COR-L47 (cell line): ENCODE measurements at regions not wholly inside any gene's neighbourhood (a gene's known extent, or its start where the extent isn't known, plus 50 kb on each side); places are given as distances from the start of the nearest gene placed in this dataset.
A peak's percentile ranks its signal among the peaks of the same experiment; 100 is the strongest.

Experiments used
- DNase-seq: peaks from one replicate; lab custom pipeline; 2025; lab: John Stamatoyannopoulos, UW

DNA sequence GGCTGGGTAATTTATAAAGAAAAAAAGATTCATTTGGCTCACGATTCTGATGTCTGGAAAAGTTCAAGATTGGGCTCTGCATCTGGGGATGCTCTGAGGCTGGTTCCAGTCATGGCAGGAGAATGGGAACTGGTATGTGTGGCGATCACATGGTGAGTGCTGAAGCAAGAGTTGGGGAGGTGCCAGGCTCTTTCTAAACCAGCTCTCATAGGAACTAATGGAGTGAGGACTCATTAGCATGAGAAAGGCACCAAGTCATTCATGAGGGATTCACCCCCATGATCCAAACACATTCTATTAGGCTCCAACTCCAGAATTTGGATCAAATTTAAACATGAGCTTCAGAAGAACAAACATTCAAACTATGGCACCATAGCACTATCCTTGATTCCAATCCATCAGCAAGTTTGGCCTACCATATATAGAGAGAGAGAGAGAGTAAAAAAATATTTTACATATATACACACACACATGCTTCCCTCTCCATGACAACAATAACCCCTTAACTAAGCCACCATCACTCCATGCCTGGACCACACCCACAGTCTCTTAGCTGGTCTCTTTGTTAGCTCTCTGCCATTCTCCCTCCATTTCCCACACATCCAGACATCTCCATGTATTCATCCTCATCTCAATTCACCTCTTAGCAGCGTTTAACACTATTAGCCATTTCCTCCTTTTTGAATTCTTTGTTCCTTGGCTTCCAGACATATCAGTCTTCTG is 57.9 kb downstream of the NPY start:
- DNase-seq: no peak

DNA sequence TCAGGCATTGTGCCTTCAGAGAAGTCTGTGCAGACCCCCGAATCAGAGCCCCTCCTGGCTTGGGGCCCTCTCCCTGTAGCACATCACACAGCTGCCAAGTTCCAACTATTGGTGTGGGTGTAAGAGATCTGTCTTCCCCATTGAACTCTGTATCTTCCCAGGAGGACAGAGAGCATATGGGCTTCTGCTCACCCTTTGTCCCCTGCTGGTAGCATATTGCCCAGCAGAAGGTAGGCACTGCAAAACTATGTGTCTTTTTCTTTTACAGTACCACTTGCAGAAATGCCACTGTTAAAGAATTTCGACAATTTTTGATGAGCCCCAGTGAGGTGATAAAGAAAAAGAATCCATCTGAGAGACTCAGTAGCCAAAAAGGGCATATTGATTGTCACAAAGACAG is 59.6 kb downstream of the NPY start:
- no peak for DNase-seq

DNA sequence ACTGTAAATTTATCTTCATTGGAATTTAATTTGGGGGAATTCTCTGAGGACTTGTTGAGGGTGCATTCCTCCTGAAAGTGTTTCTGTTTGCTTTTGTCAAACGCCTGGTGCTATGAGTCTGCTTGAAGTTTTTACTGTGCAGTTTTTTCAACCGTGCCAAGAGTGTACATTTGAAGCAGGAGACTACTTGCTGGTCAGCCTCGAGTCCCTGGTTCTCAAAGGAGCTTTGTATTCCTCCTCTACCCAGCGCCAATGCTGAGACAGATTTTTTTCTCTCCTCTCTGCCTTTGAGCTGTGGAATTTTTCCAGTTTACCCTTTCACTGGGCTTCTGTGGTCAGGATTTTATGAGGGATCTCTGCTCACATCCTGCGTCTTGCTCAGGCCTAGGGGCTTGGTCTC is 62.1 kb downstream of the NPY start:
- no peak for DNase-seq

DNA sequence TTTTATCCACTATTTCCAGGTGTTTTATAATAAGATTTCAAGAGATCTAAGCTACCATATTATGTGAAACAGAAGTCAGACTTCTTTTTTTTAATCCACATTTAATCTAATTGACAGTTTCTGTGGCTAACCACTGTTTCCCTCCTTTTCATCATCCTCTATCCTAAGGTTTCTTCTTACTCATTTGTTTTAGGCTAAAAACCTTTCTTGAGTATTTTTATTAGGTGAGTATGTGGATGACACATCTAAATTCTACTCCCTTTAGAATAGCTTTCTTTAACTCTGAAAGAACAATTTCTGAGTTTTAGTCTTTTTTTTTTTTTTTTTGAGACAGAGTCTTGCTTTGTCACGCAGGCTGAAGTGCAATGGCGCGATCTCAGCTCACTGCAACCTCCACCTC is 62.7 kb downstream of the NPY start:
- no peak for DNase-seq

DNA sequence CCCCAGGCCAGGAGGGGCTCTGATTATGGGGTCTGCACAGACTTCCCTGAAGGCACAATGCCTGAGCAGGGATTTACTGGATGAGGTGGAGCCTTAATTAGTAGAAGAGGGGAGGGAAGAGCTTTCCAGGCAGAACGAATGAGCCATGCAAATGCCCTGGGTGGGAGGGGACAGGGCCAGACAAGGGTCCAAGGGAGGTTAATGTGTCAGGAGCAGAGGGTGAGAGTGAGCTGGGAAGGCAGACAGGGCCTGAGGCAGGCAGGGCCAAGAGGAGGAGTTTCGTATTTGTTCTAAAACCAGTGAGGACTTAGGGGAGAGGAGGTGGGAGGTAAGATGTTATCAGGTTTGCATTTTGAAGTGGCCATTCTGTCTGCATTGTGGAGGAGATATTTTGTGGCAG is 65.3 kb downstream of the NPY start:
- no peak for DNase-seq

DNA sequence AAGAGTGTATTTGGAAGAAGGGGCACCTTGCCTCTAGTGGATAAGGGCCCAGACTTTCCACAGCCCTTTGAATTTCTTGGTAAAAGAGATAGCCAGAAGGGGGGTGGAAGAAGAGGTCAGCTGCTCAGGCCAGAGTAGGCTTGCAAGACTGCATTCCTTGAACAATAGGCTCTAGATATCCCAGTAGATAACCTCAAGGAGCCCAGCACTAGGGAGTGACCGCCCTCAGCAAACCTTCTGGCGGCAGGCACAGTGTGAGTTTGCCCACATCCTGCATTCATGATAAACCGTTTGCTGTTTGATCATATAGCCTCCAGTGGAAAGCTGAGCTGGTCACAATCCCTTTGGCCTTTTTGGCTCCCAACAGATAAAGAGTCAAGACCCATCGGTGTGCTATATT is 70.5 kb downstream of the NPY start:
- no peak for DNase-seq

DNA sequence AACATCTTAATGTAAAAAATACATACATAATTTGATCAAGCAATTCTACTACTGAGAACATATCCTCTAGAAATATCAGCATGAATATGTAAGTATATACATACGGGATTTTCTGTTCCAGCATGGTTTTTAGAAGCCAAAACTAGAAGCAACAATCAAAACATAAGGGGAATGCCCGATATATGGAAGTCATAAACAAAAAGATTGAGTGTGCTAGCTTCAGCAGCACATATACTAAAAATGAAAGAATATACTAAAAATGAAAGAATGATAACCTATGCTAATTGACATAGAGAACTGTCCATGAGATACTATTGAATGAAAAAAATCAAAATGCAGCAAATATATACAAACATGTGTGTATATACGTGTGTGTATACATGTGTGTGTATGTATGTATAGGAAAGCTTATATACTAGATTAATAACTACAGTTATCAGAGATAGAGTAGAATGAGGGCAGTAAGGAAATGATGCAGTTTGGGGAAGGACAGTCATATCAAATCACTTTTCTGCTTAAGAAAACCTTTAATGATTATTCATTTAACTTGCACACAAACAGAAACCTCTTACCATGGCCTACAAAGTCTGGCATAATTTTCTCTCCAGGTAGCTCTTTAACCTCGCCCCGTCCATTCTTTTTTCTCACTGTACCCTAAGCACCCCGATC is 72.9 kb downstream of the NPY start:
- no peak for DNase-seq

DNA sequence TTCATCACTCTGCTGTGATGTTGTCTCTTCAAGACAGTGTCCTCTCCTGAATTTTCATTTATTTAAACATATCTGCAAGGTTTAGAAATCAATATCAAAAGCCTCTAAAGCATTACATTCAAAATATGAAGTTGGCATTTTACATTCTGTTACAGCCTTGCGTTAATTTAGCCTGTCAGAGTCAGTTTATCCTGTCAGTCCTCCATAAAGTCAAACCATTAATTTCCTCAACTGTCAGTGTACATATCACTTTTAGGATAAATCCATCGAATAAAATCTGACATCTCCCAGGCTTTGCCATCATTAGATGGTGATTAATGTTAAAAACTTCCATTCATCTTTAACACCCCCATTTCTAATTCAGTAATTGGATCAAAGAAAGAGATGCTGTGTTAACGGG is 77.0 kb downstream of the NPY start:
- DNase-seq: no peak

DNA sequence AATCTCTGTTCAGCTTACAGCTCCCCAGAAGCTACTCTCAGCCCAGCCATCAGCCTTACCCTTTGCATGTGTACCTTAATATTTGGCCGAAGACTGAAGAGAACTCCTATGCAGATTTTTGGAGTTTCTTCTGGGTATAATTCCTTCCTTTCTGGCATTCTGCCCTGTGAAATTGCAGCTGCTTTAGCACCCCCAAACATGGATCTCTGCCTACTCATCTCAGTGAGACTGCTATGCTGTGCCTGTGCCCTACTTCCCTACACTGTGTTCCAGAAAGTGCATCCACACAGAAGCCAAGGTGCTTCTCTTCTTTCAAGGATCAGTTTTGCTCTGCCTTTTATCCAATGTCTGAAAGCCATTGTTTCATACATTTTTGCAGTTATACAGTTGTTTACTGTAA is 81.6 kb downstream of the NPY start:
- DNase-seq: no peak

DNA sequence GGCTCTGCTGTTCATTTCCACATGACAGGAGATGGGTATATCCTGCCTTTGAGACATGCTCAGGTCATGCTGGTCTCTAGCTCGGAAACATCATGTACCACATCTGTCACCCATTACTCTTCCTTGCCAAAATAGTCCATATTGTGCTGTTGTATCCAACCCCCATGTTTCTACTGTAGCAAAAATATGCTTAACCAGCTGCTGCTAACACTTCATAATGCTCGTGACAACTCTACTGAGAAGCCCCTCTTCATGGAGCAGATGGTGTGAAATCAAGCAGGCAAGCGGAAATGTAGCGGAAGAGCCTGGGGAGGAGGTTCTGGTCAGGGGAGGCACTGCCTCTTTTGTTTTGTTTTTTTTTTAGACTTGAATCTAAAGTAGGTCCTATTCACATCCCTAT is 82.9 kb downstream of the NPY start:
- no peak for DNase-seq

DNA sequence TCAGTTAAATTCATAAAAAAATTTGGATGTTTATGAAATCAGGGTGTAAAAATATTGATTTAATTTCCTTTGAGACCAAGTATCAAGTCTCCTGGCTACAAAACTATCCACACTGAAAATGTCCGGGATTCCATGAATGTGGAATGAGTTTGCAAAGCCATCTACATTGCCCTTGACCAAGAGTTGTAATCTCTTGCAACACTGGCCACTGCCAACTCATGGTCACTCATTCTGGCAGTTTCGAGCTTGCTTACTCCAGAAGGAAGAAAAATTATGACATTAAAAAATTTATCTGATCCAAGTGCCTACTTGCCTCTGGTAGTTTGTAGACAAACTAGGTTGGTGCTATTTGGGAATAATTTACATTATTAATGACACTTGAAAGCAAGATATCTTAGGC is 84.2 kb downstream of the NPY start:
- DNase-seq: no peak

DNA sequence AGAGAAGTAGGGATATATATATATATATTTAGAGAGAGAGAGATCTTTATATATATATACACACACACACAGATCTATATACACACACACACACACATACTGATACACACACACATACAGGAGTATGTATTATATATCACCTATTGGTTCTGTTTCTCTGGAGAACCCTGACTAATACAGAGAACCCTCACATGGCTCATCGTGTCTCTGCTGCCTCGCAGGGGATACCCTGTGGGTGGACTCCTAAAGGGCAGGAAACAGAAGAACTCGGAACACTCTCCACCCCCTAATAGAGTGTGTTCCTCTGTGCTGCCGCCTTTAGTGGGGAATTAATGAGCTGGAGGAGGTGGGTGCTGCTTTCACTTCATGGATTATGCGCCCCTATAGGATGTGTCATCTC is 86.6 kb downstream of the NPY start:
- DNase-seq: no peak

DNA sequence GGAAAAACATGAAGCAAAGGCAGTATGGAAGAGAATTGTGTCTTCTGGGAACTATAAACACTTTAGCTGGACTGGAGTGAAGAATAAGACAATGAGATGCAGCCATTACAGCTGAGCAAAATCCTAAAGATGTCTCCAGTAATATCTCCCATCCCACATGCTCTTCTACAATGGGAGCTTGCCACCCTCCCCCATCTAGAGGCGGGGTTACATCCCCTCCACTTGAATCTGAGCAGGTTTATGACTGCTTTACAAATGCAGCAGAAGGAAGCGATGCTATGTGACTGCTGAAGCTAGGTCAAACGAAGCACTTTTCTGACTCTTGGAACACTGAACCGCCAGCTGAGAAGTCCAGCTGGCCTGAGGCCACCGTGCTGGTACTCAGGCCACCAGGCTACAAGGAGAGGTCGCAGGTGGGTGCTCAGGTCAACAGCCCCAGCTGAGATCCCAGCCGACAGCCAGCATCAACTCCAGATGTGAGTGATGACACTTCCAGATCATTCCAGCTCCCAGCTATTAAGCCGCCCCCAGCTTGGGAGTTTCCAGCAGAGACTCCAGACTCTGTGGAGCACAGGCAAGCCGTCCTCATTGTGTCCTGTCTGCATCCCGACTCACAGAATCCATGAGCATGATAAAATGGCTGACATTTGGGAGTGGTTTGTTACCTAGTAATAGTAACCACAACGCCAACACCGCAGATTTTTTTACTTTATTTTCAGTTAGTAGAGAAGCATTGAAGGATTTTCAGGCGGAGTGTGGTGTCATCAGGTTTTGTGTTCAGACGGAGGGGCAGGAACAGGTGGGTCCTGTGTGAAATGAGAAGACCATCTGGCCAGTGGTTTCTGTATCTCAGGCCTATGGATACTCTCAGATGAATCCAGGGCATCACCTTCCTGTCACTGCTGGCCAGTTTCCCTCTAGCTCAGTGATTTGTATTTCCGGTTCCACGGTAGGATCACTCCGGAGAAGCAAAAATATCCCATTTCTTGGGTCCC is 89.3 kb downstream of the NPY start:
- DNase-seq: no peak

DNA sequence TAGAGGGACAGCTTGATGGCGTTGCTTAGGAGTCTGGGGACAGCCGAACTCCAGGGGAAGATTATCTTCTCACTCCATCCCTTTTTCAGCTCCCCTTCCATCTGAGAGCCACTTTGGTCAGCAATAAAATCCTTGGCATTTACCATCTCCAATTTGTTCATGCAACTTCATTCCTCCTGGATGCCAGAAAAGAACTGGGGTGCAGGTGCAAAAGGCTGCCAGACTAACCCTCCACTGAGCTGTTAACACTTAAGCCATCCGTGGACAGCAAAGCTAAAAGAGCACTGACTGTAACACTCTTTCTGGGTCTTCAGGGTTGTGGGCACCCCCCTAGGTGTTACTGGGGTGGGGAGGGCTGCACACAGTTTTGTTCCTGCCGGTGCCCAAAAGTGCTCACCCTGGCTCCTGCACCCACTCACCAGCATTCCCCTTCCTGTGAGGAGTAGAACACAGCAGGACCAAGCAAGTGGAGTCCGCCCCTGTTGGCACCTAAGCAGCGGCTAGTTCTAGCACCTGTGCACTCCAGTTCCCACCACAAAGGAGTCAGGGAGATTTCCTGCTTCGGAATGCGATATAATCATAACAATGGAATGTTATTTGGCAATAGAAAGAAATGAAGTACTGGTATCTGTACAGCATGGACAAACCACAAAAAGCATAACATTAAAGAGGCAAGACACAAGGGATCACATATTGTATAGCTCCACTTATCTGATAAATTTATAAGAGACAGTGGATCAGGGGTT is 95.1 kb downstream of the NPY start:
- no peak for DNase-seq

DNA sequence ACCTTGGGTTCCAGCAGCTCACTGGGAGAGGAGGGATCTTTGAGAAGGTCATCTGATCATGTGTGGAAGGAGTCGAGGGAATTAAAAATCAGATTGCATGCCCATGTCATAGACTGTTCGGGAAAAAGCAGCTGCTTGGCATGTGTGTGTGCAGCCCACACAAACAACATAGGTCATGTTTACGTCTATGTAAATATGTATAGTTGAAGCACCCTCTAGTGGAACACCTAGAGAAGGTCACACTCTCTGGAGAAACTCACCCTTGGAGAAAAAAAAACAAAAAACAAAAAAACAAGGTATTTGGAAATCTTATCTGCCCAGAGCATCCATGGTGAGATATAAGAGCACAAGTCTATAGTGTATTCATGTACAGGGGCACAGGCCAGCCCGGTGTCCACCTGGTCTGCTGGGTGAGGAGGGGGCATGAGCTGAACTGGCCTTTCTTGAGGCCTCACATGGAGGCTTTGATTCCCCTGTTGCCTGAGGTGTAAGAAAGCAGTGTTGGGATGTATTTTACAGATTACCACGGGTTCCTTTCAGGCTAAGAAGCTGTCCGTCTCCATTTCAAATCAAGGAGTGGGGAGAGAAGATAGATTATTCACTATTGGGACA is 98.0 kb downstream of the NPY start:
- peak; percentile 35 for DNase-seq

DNA sequence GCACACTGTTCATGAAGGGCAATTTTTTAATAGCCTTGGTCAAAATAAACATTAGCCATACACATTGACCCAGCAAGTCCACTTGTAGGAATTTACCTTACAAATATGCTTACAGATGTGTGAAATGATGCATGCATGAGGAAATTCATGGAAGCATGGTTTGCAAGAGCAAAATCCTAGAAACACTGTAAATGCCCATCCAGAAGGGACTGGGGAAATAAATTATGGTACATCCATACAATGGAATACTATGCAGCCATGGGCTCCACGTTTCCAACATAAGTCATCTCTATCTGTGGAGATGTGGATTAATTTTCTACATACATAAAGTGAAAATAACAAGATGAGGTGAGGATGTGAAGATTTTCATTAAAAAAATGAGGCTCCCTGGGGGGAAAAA is 99.1 kb downstream of the NPY start:
- DNase-seq: no peak

DNA sequence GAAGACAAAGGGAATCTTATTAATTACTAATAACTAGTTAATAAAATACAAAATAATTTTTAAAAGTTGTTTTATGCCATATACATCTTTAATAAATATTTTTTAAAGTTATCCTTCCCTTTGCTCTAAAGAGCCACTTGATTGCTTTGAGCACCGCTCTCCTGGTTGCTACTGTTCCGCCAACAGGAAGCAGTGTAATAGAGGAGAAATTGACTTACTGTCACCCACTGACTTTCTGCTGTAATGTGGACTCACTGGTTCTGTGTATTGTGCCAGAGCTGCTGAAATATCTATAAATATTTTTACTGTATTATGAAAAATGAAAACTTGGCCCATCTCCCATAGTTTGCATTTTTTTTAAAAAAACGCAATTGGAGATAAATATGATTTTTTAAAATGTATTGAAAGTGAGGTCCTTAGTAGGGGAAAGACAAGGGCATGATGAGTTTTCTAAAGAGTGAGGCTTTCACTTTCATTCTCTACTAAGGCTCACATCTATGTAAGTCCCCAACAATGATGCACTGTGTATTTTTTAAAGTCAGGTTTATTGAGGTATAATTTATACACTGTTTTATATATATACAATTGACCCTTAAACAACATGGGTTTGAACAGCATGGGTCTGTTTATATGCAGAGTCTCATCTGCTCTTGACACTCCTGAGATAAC is 100.5 kb downstream of the NPY start:
- no peak for DNase-seq

DNA sequence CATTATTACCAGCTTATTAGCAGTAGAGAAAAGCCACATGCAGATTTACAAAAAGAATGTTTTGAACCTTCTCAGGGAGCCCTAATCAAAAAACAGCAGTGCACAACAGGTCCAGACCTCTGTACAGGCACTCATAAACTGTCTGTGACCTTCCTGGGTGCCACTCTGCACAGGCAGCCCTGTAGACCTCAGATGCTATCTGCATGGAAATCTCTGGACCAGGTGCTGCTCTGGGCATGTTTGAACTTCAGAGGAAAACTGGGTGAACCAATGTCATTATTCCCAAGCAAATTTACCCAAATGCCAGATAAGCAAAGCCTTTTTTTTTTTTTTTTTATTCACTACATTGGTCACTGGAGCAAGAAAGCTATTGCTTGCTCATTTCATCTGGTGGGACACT is 104.2 kb downstream of the NPY start:
- no peak for DNase-seq

DNA sequence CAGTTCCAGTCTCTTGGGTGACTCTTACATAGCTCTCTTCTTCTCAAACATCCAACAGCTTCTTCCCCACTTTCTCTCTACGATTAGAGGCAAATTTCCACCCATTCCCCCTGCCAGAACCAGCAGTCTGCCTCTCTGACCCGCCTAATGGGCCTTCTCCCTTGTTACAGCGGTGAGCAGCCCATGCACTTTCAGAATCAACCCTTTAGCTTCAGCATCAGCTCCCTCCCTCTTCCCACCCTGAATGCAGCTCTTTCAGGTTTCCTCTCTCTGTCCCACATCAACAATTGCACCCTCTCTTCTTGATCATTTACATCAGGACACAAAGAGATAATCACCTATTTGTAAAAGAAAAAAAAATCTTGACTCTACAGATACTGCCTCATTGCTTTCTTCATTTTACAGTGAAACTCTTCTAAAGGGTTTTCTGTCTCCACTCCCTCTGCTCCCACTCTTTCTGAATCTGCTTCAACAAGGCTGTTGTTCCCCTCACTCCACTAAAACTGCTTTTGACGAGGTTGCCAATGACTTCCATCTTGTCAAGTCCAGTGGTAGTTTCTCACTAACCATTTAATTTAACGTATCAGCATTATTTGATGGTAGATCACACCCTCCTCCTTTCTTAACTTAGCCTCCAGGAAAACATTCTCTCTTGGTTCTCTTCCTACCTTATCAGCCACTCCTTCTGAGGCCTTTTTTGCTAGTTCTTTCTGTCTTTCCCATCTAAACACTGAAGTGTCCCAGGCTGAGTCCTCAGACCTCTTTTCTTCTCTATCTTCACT is 106.6 kb downstream of the NPY start:
- DNase-seq: no peak

DNA sequence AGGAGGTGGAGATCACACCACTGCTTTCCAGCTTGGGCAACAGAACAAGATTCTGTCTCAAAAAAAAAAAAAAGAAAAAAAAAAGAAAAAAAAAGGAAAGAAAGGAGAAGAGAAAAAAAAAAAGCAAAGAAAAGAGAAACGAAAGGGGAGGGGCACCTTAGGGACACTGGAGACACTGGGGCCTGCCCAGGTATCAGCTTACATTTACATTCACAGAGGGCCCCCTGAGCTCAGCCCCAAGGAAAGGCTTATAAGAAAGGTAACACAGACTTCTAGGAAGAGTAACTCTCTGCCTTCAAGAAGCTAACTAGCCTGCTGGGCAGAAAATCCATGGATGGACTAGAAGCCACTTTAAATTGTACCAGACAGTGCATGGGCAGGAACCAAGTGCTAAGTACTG is 108.8 kb downstream of the NPY start:
- no peak for DNase-seq
